ENCODE measurements at regions not wholly inside any gene's neighbourhood (a gene's known extent, or its start where the extent isn't known, plus 50 kb on each side); places are given as distances from the start of the nearest gene placed in this dataset.

- DNase-seq = no peak
- TF ChIP-seq CTCF (IDR thresholded peaks at IDR 0.05) = no peak
- no peak for ATAC-seq
- Histone ChIP-seq H3K4me1 (no peaks in the 10 kb centered on the region), H3K36me3 (no peaks in the 10 kb centered on the region), H3K4me3 (no peak overlapping the region), H3K27me3 (no peaks in the 10 kb centered on the region), H3K27ac (no peak overlapping the region), H3K9me3 (no peaks in the 10 kb centered on the region)
- intact Hi-C loops (cut with DNase I) = loop anchor here in 1 of 10 donors (10.0 kb wide), 1 partner anchor 310 kb away; the partner anchor contains the start of gene FAM43A
- WGBS, 2 donors = 93 to 95% methylated on average over 6 of the region's 6 CpGs
These were observed 276.4 kb downstream of the XXYLT1 start for GRCh38 chr3:194994551-194994981.

GRCh38 chr3:194995334-194995733, 275.6 kb downstream of the XXYLT1 start:
- no peaks in the 10 kb centered on the region for H3K27me3 ChIP-seq
- 87 to 94% methylated on average over 7 of the region's 7 CpGs for WGBS, 2 donors
- no peaks in the 10 kb centered on the region for H3K36me3 ChIP-seq
- DNase-seq (no peak), ATAC-seq (no peak)
- no peak overlapping the region for H3K27ac ChIP-seq
- no peaks in the 10 kb centered on the region for H3K9me3 ChIP-seq
- no peaks in the 10 kb centered on the region for H3K4me1 ChIP-seq
- H3K4me3 ChIP-seq = no peak overlapping the region
- intact Hi-C loops (cut with DNase I) = loop anchor here in 1 of 10 donors (10.0 kb wide), 1 partner anchor 311 kb away; the partner anchor contains the start of gene FAM43A
- TF ChIP-seq CTCF (IDR thresholded peaks at IDR 0.05) = no peak

- H3K27ac ChIP-seq = no peak overlapping the region
- H3K36me3 ChIP-seq = no peaks in the 10 kb centered on the region
- intact Hi-C loops (cut with DNase I) = loop anchor here in 1 of 10 donors (10.0 kb wide), 1 partner anchor 311 kb away; the partner anchor contains the start of gene FAM43A
- H3K4me1 ChIP-seq = no peaks in the 10 kb centered on the region
- no peak for TF ChIP-seq CTCF (IDR thresholded peaks at IDR 0.05)
- WGBS, 2 donors = 83 to 86% methylated on average over 12 of the region's 12 CpGs
- DNase-seq (no peak), ATAC-seq (no peak)
- H3K27me3 ChIP-seq = no peaks in the 10 kb centered on the region
- no peak overlapping the region for H3K4me3 ChIP-seq
- H3K9me3 ChIP-seq = no peaks in the 10 kb centered on the region
These were observed 275.0 kb downstream of the XXYLT1 start for GRCh38 chr3:194995922-194996321.

- ATAC-seq (no peak), DNase-seq (no peak)
- intact Hi-C loops (cut with DNase I) = loop anchor here in 1 of 10 donors (10.0 kb wide), 1 partner anchor 312 kb away; the partner anchor contains the start of gene FAM43A
- Histone ChIP-seq H3K27me3 (no peaks in the 10 kb centered on the region), H3K27ac (no peak overlapping the region), H3K9me3 (no peaks in the 10 kb centered on the region), H3K36me3 (no peaks in the 10 kb centered on the region), H3K4me1 (peaks cover 0 to 2% (median 0%) of the 10 kb centered on the region in 9 donors), H3K4me3 (no peak overlapping the region)
- no peak for TF ChIP-seq CTCF (IDR thresholded peaks at IDR 0.05)
- WGBS, 2 donors = 91% methylated on average over 9 of the region's 9 CpGs
These were observed 274.2 kb downstream of the XXYLT1 start for GRCh38 chr3:194996746-194997145.

All from heart right ventricle (tissue), 16 donors.